ENCODE measurements at regions not wholly inside any gene's neighbourhood (a gene's known extent, or its start where the extent isn't known, plus 50 kb on each side); places are given as distances from the start of the nearest gene placed in this dataset.
"Not testable (repeated sequence)": the region's sequence is repeated elsewhere in the genome, so short reads cannot be mapped to it uniquely, and the experiment has no call there.

DNA sequence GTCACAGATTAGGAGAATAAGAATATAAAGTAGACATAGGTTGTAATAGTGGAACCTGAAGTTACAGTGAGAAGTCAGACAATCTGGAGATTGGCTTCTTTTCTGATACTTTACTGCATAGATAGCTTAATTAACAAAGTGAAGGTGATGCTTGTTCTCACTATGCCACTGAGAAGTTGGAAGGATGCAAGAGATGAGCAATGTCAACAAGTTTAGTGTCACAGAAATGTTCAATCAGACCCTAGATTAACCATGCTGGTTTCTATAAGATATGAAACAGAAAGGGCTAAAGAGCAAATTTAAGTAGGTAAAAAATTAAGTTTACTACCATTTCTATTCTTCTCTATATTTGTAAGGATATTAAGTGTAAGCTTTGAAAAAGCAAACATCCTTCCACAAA lies 838.6 kb upstream of the SORCS1 start:
- no peak for DNase-seq (ENCODE audit: low spot score)

DNA sequence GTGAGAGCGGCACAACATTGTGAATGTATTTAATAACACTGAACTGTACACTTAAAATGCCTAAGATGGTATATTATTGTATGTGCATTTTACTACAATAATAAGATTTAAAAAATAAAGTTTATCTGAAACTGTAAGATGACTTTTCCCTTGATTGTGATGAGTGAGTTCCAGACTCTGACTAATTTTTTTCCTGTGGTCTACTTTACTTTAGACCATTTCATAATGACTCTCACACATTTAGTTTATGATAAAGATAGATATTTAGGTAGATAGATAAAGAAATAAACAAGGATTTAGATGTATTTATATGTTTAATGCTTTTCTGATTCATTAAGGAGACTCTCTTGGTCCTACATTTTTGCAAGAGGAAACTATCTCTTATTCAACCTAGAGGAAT lies 835.9 kb upstream of the SORCS1 start:
- no peak for DNase-seq (ENCODE audit: low spot score)

- no peak for DNase-seq (ENCODE audit: low spot score)
Observed at GRCh38 chr10:107994621-107995270, 830.2 kb upstream of the SORCS1 start.

DNA sequence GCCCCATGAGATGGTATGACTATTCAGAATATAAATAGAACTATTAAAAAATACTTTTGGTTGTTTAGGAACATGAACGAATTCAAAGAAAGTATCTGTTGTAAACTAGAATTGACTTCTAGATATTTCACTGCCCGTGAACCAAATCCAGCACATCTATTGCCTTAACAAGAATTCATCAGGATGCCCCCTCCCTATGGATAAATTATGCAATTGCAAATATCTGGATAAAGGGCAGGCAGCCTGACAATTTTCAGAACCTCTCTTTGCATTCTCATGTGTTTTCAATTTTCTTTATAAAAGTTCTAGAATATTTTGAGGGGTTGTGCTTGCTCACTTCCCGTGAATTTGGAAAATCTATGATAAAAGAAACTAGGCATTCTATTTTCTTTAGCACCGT lies 822.1 kb upstream of the SORCS1 start:
- DNase-seq (ENCODE audit: low spot score), result no peak

DNA sequence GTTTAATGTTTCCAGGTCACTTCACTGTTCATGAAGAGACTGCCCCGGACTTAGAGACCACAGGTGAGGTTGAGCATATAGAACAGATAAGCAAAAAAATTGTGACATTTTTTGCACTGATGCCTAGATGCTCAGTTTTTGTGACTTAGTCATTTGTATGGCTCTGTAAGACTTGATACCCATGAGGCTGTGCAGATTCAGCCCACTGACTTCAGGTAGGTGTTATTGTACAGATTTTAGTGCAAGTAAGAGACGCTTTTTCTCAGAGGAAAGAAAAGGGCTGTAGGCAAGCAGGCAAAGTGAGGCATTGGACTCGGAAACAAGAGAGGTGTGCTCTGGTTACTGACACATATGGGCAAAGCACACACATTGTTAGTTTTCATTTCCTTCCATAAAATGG lies 820.1 kb upstream of the SORCS1 start:
- no peak for DNase-seq (ENCODE audit: low spot score)

DNA sequence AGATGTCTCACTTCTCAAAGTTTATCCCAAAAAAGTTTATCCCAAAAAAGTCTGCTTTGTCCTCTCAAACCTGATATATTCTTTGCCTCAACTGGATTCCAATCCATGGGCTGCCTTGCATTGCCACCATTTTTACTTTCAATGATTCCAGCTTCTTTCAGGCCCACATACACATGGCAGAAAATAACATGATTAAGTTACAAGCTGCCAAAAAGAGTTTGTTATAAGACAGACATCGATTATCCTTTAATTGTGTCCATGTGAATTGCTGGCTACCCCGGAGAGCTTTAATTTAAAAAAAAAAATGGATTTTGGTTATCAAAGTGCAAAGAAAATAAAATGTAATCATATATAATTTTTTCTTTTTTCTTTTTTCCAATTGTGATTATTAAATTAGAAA lies 819.6 kb upstream of the SORCS1 start:
- DNase-seq (ENCODE audit: low spot score), result no peak

- DNase-seq (ENCODE audit: low spot score), result no peak
Observed at GRCh38 chr10:107978455-107978854, 813.9 kb upstream of the SORCS1 start.

DNA sequence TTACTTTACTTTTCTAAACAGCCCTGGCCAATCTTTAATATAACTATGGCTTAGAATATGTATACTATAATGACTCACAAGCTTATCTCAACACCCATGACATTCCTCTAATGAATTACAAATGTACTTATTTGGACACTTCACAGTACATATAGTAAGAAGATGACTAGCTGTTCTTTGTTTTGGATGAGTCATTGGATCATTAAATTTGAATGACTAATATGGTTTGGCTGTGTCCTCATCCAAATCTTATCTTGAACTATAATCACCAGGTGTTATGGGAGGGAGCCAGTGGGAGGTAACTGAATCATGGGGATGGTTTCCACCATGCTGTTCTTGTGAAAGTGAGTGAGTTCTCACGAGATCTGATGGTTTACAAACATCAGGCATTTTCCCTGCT lies 807.5 kb upstream of the SORCS1 start:
- DNase-seq (ENCODE audit: low spot score), result peak; percentile 47

- peak; percentile 47 for DNase-seq (ENCODE audit: low spot score)
Observed at GRCh38 chr10:107971411-107971810, 806.9 kb upstream of the SORCS1 start.

DNA sequence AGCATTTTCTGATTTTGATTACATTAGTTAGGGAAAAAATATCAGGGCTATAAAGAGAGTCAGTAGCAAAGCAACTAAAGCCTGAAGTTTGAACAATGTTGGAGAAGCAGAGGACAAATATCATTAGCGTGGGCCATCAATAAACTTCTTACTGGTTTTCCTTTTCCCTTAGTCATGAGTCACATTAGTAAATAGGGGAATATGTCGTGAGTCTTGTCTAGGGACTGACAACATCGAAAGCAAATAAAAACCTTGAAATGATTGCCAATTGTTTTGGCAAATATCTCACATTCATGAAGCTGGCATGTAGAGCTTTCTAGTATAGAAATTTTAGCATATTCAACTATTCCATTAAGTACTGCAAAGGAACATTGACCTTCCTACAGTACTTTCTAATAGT lies 806.0 kb upstream of the SORCS1 start:
- DNase-seq (ENCODE audit: low spot score), result no peak

- DNase-seq (ENCODE audit: low spot score), result no peak
Observed at GRCh38 chr10:107969936-107970335, 805.4 kb upstream of the SORCS1 start.

DNA sequence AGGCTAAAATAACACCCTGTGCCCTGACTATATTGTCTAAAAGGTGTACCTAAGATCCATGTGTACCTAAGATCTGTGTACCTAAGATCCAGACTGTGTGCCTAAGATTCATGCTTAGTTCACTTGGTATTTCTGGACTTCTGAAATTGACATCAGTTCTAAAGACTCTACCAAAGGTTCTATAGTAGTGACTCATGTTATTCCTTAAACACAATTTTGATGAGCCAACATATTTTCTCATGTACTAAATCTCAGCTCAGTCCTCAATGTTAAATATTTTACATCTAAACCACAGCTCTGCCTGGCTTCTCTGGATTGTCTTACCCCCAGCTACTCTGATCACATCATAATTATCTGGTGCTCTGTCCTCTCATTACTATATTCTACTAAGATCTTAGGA lies 802.3 kb upstream of the SORCS1 start:
- peak; percentile 12 for DNase-seq (ENCODE audit: low spot score)

DNA sequence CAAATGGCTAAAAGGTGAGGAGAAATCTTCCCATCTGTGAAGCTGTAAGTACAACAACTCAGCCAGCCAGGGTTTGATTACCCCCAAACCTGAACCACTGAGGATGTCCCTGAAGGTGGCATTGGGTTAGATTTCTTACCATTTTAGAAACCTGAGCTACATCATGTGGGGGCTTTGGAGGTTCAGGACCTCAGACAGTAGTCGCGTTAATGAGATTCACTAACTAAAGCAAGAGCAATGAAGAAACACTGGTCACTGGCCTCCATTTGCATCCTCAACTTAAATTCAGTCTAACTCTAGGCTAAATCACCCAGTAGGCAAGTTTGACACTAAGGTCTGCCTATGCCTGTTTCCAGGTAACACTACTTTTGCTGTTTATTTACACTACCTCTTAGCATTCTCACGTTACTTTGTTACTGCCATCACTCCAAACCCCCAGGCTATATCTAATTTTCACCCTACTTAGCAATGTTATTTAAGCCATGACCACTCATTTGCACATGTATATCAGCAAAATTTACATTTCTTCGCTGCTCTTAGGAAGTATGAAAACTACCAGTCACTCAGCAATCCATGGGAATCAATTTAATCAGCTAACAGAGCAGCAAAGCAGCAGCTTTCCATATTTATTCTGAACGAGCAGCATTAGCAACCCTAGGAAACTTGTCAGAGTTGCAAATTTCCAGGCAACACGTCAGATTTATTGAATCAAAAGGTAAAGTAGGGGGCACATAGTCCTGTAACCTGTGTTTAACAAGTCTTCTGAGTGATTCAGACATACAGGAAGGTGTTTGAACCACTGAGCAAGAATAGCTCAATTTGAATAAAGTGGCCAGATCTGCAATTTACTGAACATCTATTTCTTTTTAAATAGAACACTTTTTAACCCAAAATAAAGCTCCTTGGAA lies 788.4 kb upstream of the SORCS1 start:
- DNase-seq (ENCODE audit: low spot score), result no peak

DNA sequence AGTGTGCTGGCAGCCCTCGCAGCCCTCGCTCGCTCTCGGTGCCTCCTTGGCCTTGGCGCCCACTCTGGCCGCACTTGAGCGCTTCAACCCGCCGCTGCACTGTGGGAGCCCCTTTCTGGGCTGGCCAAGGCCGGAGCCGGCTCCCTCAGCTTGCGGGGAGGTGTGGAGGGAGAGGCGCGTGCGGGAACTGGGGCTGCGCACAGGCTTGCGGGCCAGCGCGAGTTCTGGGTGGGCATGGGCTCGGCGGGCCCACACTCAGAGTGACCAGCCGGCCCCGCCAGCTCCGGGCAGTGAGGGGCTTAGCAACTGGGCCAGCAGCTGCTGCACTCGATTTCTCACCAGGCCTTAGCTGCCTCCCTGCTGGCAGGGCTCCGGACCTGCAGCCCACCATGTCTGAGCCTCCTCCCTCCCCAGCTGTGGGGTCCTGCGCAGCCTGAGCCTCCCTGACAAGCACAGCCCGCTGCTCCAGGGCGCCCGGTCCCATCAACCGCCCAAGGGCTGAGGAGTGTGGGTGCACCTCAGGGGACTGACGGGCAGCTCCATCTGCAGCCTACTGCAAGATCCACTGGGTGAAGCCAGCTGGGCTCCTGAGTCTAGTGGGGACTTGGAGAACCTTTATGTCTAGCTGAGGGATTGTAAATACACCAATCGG lies 786.0 kb upstream of the SORCS1 start:
- not testable (repeated sequence) for DNase-seq (ENCODE audit: low spot score)

DNA sequence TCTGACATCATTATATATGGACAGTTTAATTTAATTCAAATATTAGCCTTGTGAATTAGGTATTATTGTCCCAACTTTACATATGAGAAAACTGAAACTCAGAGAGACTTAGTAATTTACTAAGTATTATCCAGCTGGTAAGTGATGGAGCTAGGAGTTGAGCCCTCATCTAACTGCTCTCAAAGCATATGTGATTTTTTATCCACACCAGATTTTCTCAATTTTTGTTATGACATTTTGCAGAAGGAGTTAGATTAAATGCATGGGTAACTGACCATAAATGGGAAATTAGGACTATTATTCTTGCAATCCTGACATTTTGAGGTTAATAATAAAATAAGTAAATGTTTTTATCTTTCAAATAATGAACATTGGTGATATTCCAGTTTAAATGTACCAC lies 778.3 kb upstream of the SORCS1 start:
- no peak for DNase-seq (ENCODE audit: low spot score)

DNA sequence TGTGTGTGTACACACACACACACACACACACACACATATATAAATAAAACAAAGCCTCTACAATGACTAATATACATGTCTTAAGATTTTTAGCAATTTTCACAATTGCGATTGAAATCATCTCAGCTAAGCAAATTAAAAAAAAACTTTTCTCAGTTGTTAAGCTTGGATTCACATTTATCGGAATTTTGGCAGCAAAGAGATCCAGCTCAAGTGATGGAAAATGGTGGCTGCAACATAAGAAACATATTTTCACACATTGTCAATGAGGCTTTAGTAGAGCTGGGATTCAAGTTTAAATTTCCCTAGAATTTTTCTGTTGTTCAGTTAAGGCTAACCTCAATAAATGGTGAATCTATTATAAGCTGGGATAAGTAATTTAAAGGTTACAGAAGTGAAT lies 768.6 kb upstream of the SORCS1 start:
- no peak for DNase-seq (ENCODE audit: low spot score)

- DNase-seq (ENCODE audit: low spot score), result no peak
Observed at GRCh38 chr10:107931808-107932207, 767.3 kb upstream of the SORCS1 start.

- DNase-seq (ENCODE audit: low spot score), result no peak
Observed at GRCh38 chr10:107930037-107930436, 765.5 kb upstream of the SORCS1 start.

- no peak for DNase-seq (ENCODE audit: low spot score)
Observed at GRCh38 chr10:107924458-107924857, 760.0 kb upstream of the SORCS1 start.

- DNase-seq (ENCODE audit: low spot score), result no peak
Observed at GRCh38 chr10:107919626-107920235, 755.2 kb upstream of the SORCS1 start.

GRCh38 chr10:107918171-107918570 lies 753.7 kb upstream of the SORCS1 start:
- DNase-seq (ENCODE audit: low spot score), result no peak

- no peak for DNase-seq (ENCODE audit: low spot score)
Observed at GRCh38 chr10:107915215-107915610, 750.7 kb upstream of the SORCS1 start.
